ENCODE measurements at regions not wholly inside any gene's neighbourhood (a gene's known extent, or its start where the extent isn't known, plus 50 kb on each side); places are given as distances from the start of the nearest gene placed in this dataset.

DNA sequence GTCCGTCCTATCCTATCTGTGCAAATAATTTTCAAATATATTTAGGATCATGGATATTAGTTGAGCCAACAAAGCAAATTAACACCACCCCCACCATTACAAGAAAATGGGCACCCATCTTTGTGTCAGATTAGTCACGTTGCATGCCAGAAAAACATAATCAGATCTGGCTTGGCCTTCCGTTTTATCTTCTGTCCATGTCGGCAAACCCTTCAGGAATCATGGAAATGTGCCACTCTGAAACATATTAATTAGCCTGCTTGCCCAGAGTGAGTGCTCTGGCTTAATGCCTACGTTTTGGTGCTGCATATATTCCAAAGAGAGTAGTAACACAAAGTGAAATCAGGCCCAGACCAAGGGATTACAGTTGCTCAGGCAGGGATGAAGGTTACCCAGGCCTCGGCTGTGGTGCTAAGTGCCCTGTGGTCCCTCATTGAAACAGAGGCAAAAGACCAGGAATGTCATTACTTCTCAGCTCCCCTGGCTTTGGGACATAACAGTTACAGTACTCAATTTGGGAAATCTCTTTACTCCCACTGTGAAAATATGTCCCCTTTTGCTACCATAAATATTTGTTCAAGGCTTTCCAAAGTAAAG lies 154.0 kb upstream of the LSM8 start:
- TF ChIP-seq, protein P1, sequence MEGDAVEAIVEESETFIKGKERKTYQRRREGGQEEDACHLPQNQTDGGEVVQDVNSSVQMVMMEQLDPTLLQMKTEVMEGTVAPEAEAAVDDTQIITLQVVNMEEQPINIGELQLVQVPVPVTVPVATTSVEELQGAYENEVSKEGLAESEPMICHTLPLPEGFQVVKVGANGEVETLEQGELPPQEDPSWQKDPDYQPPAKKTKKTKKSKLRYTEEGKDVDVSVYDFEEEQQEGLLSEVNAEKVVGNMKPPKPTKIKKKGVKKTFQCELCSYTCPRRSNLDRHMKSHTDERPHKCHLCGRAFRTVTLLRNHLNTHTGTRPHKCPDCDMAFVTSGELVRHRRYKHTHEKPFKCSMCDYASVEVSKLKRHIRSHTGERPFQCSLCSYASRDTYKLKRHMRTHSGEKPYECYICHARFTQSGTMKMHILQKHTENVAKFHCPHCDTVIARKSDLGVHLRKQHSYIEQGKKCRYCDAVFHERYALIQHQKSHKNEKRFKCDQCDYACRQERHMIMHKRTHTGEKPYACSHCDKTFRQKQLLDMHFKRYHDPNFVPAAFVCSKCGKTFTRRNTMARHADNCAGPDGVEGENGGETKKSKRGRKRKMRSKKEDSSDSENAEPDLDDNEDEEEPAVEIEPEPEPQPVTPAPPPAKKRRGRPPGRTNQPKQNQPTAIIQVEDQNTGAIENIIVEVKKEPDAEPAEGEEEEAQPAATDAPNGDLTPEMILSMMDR (conservative IDR thresholded peaks at IDR 0.05; ENCODE audit: low read depth, low read length) = no peak
- no peak for TF ChIP-seq EZH2 (IDR thresholded peaks at IDR 0.05; ENCODE audit: low read length, unreplicated experiment)
- TF ChIP-seq EZH2phosphoT487 (IDR thresholded peaks at IDR 0.05; ENCODE audit: borderline replicate concordance, low read length) = no peak
